H4 (cell line): ENCODE measurements at regions not wholly inside any gene's neighbourhood (a gene's known extent, or its start where the extent isn't known, plus 50 kb on each side); places are given as distances from the start of the nearest gene placed in this dataset.
"Not testable (repeated sequence)": the region's sequence is repeated elsewhere in the genome, so short reads cannot be mapped to it uniquely, and the experiment has no call there.

Source experiments
- DNase-seq: peaks from one replicate; pipeline ENCODE4 v3.0.0-alpha.2; 2015; ENCODE audit warnings: low spot score

- no peak for DNase-seq
Observed at GRCh38 chr5:174433098-174433497, 291.3 kb upstream of the MSX2 start.

GRCh38 chr5:174436750-174437149, 287.6 kb upstream of the MSX2 start:
- no peak for DNase-seq

GRCh38 chr5:174444479-174445188, 279.7 kb upstream of the MSX2 start:
- no peak for DNase-seq

- DNase-seq: peak; percentile 7
Observed at GRCh38 chr5:174446446-174446845, 277.9 kb upstream of the MSX2 start.

DNA sequence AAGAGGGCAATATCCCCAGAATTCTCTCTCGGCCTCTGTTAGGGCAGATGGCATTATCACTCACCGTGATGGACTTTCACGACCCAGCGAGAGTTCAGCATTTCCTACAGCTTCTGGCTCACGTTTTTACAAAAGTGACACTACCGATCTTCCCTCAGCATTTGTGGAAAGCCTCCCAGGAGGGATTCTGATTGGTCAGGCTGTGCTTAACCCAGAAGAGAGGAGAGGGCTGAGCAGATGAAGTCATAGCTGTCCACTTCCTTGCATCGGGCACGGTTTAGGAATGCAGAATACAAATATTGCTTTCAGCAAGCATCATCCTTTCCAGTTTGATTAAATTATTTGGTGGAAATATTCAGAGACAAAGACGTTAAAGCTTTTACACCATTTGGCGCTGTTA, 277.4 kb upstream of the MSX2 start:
- no peak for DNase-seq

DNA sequence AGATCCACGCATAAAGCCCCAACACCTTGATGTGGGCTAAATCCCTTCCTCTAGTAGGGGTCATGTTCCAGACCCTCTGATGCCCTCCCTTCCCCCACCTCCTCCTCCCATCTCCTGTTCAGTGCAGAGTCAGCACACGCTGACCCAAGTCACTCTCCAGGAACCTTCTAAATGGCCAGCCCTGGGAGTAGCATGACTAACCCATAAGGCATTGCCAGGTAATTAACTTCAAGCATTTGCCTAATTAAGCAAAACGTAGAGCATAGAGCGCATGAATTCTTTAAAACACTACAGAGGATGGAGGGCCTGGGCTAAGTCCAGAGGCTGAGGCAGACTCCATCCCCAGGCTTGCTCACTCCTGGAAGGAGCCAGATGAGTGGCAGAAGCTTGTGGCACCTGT, 276.3 kb upstream of the MSX2 start:
- peak; percentile 4 for DNase-seq

DNA sequence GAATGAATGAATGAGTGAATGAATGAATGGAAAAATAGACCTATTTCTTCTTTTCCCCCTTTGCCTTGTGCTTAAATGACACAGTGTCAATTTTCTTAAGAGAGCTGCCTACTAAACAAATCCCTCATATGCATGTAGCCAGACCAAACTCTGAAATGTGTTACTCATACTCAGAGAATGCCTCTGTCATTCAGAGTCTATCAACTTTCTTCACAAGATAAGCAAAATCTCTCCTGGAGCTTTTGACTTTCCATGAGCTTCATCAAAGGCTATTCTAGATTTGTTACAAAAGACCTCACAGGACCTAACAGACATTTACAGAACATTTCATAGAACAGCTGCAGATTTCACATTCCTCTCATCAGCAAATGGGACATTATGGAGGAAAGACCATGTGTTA, 275.7 kb upstream of the MSX2 start:
- no peak for DNase-seq

GRCh38 chr5:174453690-174454089, 270.7 kb upstream of the MSX2 start:
- DNase-seq: no peak

GRCh38 chr5:174454464-174454863, 269.9 kb upstream of the MSX2 start:
- DNase-seq: no peak

DNA sequence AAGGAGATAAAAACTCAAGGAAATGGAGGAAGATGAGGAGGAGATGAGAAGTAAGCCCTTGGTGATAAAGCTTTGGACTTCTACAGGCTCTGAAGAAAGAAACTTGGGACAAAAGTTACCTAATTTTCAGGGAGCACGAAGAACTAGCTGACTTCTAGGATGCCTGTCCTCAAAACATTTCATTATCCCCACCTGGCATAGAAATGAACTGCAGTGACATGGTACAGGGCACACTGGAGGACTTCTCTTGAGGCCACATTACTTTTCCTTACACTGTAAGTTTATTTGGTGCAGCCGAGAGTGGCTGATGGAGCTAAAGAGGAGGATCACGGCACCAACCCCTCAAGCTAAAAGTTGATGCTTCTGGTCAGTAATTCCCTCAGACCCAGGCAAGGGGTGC, 269.5 kb upstream of the MSX2 start:
- DNase-seq: no peak

DNA sequence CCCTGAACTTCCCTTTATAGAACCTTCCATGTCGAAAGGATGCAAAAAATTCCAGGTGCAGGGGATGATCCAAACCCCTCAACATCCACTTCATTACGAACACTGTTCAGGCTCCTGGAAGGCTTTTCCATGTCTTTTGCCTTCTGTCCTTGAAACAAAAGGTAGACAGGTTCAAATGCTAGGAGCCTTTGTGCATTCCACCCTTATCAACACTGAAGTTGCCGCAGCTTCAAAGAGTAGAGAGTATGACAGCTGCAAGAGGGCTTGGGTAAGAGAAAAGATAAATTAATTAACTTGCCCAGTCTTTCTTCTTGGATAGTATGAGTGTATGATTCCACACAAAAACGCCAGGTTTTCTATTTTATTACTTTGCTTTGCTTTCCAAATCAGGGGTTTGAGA, 269.1 kb upstream of the MSX2 start:
- DNase-seq: no peak

DNA sequence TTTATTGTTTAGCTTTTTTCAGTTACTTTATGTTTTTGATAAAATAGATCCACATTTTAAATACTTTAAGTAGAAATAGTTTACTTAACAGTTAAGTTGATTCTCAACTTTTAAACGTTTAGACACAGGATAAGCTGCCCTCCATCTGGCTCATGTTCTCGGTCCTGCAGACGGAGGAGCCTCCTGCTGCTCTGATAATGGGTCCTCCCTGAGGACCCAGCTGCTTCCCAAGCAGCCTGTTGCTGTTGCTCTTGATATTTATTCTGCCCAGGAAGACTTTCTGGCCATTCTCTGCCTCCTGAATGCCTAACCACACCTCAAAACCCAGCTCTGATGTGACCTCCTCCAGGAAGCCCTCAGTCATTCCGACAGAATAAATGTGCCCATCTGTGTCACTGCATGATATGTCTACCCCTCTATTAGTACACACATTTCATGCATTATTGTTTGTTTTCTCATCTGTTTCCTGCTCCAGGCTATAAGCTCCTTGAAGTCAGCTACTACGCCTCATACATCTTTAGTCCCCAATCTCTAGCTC, 267.2 kb upstream of the MSX2 start:
- DNase-seq: no peak

DNA sequence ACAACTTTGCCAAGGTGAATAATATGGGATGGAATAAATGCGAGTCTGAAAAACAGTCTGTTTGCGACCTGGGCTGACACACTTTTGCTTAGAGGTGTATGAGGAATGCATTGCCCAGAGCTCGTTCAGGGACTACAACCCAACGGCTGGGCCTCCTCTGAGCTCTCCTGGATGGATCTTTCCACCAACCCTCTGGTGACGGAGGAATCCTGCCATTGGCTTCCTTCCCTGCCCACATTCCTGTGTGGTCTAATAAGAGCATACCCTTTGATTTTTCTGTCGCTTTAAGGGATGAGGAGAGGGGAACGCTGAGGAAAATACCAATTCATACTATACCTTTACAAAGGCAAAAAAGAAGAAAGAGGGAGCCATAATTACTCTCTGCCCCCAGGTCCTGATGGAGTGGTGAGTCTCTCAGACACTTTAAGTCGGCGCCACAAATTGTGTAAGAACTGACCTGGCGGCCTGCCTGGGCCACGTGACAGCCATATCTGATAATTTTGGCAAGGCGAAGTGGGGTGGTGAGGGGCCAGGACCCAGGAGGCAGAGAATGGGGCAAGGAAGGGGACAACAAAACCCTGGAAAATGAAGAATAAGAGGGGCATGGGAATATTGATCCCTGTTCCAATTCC, 265.2 kb upstream of the MSX2 start:
- peak; percentile 81 for DNase-seq

DNA sequence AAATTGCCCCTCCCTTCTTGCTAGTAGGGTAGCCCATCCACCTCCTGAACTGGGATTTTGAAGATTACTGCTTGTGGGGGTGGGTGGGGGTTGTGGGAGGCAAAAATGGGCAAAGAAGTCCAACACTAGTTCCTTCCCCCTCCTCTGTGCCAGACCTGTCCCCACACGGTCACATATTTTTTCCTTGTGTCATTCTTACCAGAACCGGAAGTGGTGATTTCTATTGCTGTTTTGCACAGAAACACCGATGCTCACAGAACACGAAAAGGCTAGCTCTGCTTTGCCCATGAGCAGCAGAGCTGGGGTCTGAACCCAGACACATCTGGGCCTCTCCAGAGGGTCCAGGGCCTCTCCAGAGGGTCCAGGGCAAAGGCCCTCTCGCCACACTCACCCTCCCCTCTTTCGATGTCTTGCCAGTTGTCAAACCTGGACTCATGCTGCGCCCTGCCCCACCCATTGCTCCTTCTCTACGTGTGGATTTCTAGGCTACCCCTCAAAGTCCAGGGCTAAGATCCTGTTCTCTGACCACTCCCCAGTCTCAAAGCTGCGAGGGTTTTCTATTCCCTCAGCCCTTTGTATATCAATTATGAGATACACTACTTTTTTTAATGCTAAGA, 264.4 kb upstream of the MSX2 start:
- peak; percentile 84 for DNase-seq

DNA sequence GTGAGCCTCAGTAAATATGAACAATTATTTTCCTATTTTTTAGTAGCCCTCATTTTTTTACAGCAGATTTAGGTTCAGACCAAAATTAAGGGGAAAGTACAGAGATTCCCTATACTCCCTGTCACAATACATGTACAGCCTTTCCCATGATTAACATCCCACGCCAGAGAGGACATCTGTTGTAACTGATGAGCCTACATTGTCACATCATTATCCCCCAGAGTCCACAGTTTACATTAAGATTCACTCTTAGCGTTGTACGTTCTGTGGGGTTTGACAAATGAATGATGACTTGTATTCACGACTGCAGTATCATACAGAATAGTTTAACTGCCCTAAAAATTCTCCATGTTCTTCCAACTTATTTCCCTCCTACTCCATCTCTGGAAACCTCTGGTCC, 262.3 kb upstream of the MSX2 start:
- no peak for DNase-seq

GRCh38 chr5:174464504-174465165, 259.7 kb upstream of the MSX2 start:
- no peak for DNase-seq

GRCh38 chr5:174471528-174471927, 252.9 kb upstream of the MSX2 start:
- DNase-seq: not testable (repeated sequence)

- DNase-seq: no peak
Observed at GRCh38 chr5:174472956-174473355, 251.4 kb upstream of the MSX2 start.

DNA sequence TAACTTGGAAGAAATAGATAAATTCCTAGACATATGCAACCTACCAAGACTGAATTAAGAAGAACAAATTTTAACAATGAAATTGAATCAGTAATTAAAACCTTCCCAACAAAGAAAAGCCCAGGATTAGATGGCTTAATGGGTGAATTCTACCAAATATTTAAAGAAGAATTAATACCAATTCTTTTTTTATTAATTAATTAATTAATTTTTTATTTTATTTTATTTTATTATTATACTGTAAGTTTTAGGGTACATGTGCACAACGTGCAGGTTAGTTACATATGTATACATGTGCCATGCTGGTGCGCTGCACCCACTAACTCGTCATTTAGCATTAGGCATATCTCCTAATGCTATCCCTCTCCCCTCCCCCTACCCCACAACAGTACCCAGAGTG, 248.4 kb upstream of the MSX2 start:
- DNase-seq: not testable (repeated sequence)

GRCh38 chr5:174479325-174479724, 245.1 kb upstream of the MSX2 start:
- no peak for DNase-seq

GRCh38 chr5:174481737-174482136, 242.6 kb upstream of the MSX2 start:
- DNase-seq: no peak

DNA sequence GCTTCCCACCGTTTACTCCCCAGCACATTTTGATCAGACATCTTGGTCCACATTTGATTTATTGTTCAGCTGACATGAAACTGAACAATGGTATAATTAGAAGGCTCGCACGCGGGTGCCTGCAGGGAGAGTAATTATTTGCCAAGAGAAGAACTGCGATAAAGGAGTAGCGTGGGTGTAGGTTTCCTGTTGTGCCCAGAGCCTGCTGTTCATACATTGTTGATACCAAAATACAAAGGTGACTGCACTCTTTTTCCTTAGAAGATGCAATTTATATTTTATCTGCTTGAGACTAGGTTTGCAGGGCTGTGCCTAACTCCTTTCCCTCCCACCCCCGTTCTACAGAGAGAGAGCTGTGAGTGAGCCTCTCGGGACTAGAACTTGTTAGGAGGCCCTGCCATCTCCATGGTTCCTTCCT, 241.8 kb upstream of the MSX2 start:
- no peak for DNase-seq

- no peak for DNase-seq
Observed at GRCh38 chr5:174483411-174483810, 241.0 kb upstream of the MSX2 start.
